Osteocyte (in vitro differentiated cells): ENCODE measurements at regions not wholly inside any gene's neighbourhood (a gene's known extent, or its start where the extent isn't known, plus 50 kb on each side); places are given as distances from the start of the nearest gene placed in this dataset.

Experiments used
- DNase-seq: peaks from one replicate; pipeline ENCODE4 v3.0.0; 2021; ENCODE audit warnings: mixed read lengths; ENCODE audit not compliant: unreplicated experiment; ENCODE audit errors: extremely low spot score
- H3K27ac Mint-ChIP-seq: one replicate; pipeline ENCODE4 v1.8.0; 2021; ENCODE audit warnings: mild to moderate bottlenecking, mixed read lengths; ENCODE audit not compliant: unreplicated experiment
- H3K27me3 Mint-ChIP-seq: one replicate; pipeline ENCODE4 v1.8.0; 2021; ENCODE audit warnings: mixed read lengths; ENCODE audit not compliant: unreplicated experiment
- H3K36me3 Mint-ChIP-seq: one replicate; pipeline ENCODE4 v1.8.0; 2021; ENCODE audit warnings: mixed read lengths; ENCODE audit not compliant: unreplicated experiment
- H3K4me1 Mint-ChIP-seq: one replicate; pipeline ENCODE4 v1.8.0; 2021; ENCODE audit warnings: mixed read lengths; ENCODE audit not compliant: unreplicated experiment
- H3K4me3 Mint-ChIP-seq: one replicate; pipeline ENCODE4 v1.8.0; 2021; ENCODE audit warnings: mild to moderate bottlenecking, moderate library complexity, mixed read lengths; ENCODE audit not compliant: unreplicated experiment
- H3K9me3 Mint-ChIP-seq: one replicate; pipeline ENCODE4 v1.8.0; 2021; ENCODE audit warnings: mixed read lengths; ENCODE audit not compliant: unreplicated experiment
- TF ChIP-seq, protein P1 (sequence below): fragments of 200-600 bp; sonication (generic); IDR thresholded peaks from 2 replicates; pipeline ENCODE4 v1.5.0; 2021; ENCODE audit warnings: antibody characterized with exemption, mild to moderate bottlenecking, moderate library complexity

DNA sequence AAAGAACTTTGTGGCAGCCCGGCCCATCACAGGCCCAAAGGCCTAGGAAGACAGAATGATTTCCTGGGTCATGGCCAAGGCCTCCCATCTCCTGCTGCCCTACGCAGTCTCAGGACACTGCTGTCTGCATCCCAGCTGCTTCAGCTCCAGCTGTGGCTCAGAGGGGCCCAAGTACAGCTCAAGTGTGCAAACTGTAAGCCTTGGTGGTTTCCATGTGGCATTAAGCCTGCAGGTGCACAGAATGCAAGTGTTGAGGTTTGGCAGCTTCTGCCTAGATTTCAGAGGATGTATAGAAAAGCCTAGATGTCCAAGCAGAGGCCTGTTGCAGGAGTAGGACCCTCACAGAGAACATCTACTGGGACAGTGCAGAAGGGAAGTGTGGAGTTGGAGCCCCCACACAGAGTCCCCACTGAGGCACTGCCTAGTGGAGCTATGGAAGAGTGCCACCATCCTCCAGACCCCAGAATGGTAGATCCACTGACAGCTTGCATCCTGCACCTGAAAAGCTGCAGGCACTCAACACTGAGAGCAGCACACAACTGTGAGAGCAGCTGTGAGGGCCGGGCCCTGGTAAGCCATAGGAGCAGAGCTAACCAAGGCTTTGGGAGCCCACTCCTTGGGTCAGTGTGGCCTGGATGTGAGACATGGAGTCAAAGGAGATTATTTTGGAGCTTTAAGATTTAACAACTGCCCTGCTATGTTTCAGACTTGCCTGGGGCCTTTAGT, 208.2 kb upstream of the CMC1 start:
- H3K27me3 Mint-ChIP-seq: no peaks in the 10 kb centered on the region
- no peaks in the 10 kb centered on the region for H3K4me1 Mint-ChIP-seq
- DNase-seq: no peak
- H3K4me3 Mint-ChIP-seq: no peak overlapping the region
- H3K27ac Mint-ChIP-seq: no peak overlapping the region
- H3K9me3 Mint-ChIP-seq: peaks cover 14% of the 10 kb centered on the region
- no peaks in the 10 kb centered on the region for H3K36me3 Mint-ChIP-seq
- TF ChIP-seq, protein P1, sequence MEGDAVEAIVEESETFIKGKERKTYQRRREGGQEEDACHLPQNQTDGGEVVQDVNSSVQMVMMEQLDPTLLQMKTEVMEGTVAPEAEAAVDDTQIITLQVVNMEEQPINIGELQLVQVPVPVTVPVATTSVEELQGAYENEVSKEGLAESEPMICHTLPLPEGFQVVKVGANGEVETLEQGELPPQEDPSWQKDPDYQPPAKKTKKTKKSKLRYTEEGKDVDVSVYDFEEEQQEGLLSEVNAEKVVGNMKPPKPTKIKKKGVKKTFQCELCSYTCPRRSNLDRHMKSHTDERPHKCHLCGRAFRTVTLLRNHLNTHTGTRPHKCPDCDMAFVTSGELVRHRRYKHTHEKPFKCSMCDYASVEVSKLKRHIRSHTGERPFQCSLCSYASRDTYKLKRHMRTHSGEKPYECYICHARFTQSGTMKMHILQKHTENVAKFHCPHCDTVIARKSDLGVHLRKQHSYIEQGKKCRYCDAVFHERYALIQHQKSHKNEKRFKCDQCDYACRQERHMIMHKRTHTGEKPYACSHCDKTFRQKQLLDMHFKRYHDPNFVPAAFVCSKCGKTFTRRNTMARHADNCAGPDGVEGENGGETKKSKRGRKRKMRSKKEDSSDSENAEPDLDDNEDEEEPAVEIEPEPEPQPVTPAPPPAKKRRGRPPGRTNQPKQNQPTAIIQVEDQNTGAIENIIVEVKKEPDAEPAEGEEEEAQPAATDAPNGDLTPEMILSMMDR: no peak

DNA sequence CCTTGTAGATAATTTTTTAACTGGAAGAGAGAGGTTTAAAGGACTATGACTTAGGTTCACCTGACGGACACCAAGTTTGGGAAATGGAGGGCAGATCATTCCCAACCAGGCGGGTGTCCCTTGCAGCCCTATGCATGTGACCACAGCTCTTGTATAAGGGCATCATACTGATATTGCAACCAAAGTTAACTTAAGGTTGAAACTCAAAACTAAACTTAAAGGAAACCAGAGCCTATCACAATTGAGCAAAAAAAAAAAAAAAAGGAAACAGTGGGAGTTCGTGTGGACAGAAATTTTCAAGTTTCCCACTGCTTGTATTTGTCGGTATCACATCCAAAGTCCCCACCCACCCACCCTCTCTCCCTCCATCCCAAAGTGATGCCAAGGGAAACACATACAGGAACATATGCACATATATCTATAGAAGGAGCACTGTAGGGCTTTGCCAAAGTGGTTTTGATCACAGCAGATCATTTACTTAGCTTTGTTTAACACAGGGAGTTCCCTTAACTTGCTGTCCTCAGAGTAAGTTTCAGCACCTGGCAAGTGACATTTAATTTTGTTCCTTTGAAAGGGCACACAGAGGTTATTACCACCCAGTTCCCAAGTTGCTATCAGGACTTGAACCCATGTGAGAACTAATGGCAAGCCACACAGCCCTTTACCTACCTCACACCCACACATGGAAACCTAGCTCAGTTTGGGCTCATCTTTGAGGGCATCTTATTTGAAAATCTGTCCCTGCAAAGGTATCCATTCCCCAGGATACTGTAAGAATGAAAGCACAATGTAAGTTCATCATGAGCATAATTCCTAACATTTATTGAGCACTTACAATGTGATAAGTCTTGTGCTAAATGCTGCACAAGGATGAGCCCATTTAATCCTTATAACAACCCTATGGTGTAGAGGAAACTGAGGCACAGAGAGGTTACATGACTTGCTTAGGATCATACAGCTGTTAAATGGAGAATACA, 204.5 kb upstream of the CMC1 start:
- Mint-ChIP-seq H3K4me3 (no peak overlapping the region), H3K27me3 (no peaks in the 10 kb centered on the region), H3K27ac (no peak overlapping the region), H3K36me3 (no peaks in the 10 kb centered on the region), H3K9me3 (peaks cover 14% of the 10 kb centered on the region), H3K4me1 (no peaks in the 10 kb centered on the region)
- TF ChIP-seq, protein P1: no peak
- DNase-seq: no peak

DNA sequence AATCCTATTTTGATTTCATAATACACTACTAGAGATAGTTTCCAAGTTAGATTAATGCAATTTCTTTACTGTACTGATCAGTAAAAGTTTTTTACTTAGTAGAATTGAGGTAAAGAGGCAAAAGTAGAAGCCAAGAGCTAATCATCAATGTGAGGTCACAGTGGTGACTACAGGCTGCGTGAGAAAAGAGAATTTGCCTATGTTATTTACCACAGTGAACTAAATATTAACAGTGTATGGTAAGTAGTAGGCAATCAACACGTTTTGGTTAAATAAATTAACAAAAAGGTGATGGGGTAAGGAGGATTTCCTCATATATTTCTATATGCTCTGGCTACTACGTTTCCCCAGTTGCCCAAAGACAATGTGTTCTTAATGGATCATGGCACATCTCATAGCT, 202.2 kb upstream of the CMC1 start:
- Mint-ChIP-seq H3K4me3 (no peak overlapping the region), H3K9me3 (peaks cover under 1% of the 10 kb centered on the region), H3K27ac (no peak overlapping the region), H3K27me3 (peaks cover 2% of the 10 kb centered on the region), H3K36me3 (no peaks in the 10 kb centered on the region), H3K4me1 (no peaks in the 10 kb centered on the region)
- TF ChIP-seq, protein P1: no peak
- DNase-seq: no peak

DNA sequence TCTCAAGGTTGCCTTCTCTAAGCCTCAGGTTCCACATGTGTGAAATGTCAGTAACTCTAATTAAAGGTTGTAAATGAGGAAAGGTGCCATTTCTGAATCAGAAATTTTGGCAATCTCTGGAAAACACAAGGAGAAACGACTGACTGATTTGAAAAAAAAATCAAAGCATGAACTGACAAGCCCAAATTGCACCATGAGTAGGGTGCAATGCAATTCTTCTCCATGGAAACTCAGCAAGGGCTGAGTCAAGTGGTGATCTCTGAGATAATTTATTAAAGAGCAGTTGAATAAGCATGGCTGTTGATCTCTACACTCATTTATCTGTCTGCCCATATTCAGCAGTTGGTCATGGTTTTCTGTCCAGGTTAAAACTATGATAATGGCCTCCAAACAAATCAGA, 201.6 kb upstream of the CMC1 start:
- DNase-seq: no peak
- Mint-ChIP-seq H3K27me3 (peaks cover 6% of the 10 kb centered on the region), H3K36me3 (no peaks in the 10 kb centered on the region), H3K27ac (no peak overlapping the region), H3K4me1 (no peaks in the 10 kb centered on the region), H3K9me3 (no peaks in the 10 kb centered on the region), H3K4me3 (no peak overlapping the region)
- TF ChIP-seq, protein P1: no peak

DNA sequence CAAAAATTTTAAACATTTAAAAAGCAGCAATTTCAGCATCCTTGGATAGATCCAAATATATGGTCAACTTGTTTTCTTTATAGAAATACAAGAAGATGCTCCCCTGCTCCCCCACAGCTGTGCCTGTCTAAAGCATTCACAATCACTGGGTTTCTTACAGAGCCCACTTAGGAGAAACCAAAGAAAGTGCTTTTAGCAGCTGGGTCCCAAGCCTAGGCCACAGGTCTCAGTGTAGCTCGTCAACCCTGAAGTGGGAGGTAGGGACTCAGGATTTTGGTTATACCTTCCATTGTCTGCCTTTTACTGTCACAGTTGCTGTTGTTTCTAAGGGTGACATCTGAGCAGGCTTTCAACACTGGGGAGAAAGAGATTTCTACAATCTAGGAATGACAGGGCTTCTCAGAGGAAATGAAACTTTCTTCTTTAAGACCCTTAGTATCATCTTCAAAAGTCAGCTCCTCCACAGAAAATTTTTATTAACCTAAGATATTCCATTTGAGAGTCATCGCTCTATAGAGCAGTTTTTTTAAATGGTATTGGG, 199.3 kb upstream of the CMC1 start:
- Mint-ChIP-seq H3K36me3 (no peaks in the 10 kb centered on the region), H3K4me3 (no peak overlapping the region), H3K27ac (no peak overlapping the region), H3K9me3 (no peaks in the 10 kb centered on the region), H3K4me1 (no peaks in the 10 kb centered on the region), H3K27me3 (peaks cover 6% of the 10 kb centered on the region)
- no peak for DNase-seq
- TF ChIP-seq, protein P1: no peak
